GM21423 (cell line): ENCODE measurements at regions not wholly inside any gene's neighbourhood (a gene's known extent, or its start where the extent isn't known, plus 50 kb on each side); places are given as distances from the start of the nearest gene placed in this dataset.
"Not testable (repeated sequence)": the region's sequence is repeated elsewhere in the genome, so short reads cannot be mapped to it uniquely, and the experiment has no call there.

ENCODE experiments used
- ATAC-seq: cut with Tn5 transposase; IDR thresholded peaks from one replicate; pipeline ENCODE4 v1.9.1; 2021; ENCODE audit warnings: mild to moderate bottlenecking, moderate library complexity; ENCODE audit not compliant: unreplicated experiment

- no peak for ATAC-seq
Measured at GRCh38 chr4:100907465-100908454, 389.9 kb upstream of the EMCN start.

GRCh38 chr4:100906973-100907372, 389.2 kb upstream of the EMCN start:
- ATAC-seq, result no peak

- ATAC-seq, result not testable (repeated sequence)
Measured at GRCh38 chr4:100900945-100901344, 383.1 kb upstream of the EMCN start.

GRCh38 chr4:100900134-100900533, 382.3 kb upstream of the EMCN start:
- ATAC-seq, result no peak

GRCh38 chr4:100898844-100899243, 381.0 kb upstream of the EMCN start:
- ATAC-seq, result no peak

GRCh38 chr4:100895556-100896197, 377.9 kb upstream of the EMCN start:
- ATAC-seq, result peak; percentile 89

GRCh38 chr4:100894339-100894870, 376.6 kb upstream of the EMCN start:
- ATAC-seq, result no peak

GRCh38 chr4:100891808-100892207, 374.0 kb upstream of the EMCN start:
- no peak for ATAC-seq

- ATAC-seq, result no peak
Measured at GRCh38 chr4:100889898-100890297, 372.1 kb upstream of the EMCN start.

- no peak for ATAC-seq
Measured at GRCh38 chr4:100889401-100889800, 371.6 kb upstream of the EMCN start.

- ATAC-seq, result no peak
Measured at GRCh38 chr4:100882661-100883060, 364.8 kb upstream of the EMCN start.

GRCh38 chr4:100881283-100881682, 363.5 kb upstream of the EMCN start:
- ATAC-seq, result no peak

GRCh38 chr4:100880011-100880410, 362.2 kb upstream of the EMCN start:
- ATAC-seq, result no peak

- ATAC-seq, result no peak
Measured at GRCh38 chr4:100879471-100879870, 361.6 kb upstream of the EMCN start.

- ATAC-seq, result no peak
Measured at GRCh38 chr4:100876546-100876945, 358.7 kb upstream of the EMCN start.

- no peak for ATAC-seq
Measured at GRCh38 chr4:100875296-100876068, 357.7 kb upstream of the EMCN start.

- ATAC-seq, result no peak
Measured at GRCh38 chr4:100872811-100873210, 355.0 kb upstream of the EMCN start.

GRCh38 chr4:100870940-100871772, 353.3 kb upstream of the EMCN start:
- ATAC-seq, result no peak

GRCh38 chr4:100869276-100869675, 351.5 kb upstream of the EMCN start:
- ATAC-seq, result no peak

GRCh38 chr4:100868281-100868680, 350.5 kb upstream of the EMCN start:
- ATAC-seq, result not testable (repeated sequence)
